Adrenal gland (tissue), 5 donors: ENCODE measurements at regions not wholly inside any gene's neighbourhood (a gene's known extent, or its start where the extent isn't known, plus 50 kb on each side); places are given as distances from the start of the nearest gene placed in this dataset.

ENCODE experiments used
- POLR2A ChIP-seq, 2 donors: fragments of 450-650 bp; IDR thresholded peaks; one replicate each; pipeline ENCODE4 v1.6.1; 2017; ENCODE audit warnings: antibody characterized with exemption in 2 of 2, mild to moderate bottlenecking in 2 of 2, moderate library complexity in 1 of 2
- TF ChIP-seq, protein P1 (sequence below), 6 experiments: fragments of 450-650 bp in 4 of 6; fragments of 200-600 bp in 2 of 6; sonication (generic) in 1 of 6; IDR thresholded peaks; 1 replicate in 5 of 6; 2 replicates in 1 of 6; pipeline versions ENCODE4 v1.5.1 to v1.8.0; 2016 to 2021; ENCODE audit warnings: antibody characterized with exemption in 6 of 6, mild to moderate bottlenecking in 2 of 6, moderate library complexity in 1 of 6
- donor health status: DM: no; HTN: no; CAD: no.

DNA sequence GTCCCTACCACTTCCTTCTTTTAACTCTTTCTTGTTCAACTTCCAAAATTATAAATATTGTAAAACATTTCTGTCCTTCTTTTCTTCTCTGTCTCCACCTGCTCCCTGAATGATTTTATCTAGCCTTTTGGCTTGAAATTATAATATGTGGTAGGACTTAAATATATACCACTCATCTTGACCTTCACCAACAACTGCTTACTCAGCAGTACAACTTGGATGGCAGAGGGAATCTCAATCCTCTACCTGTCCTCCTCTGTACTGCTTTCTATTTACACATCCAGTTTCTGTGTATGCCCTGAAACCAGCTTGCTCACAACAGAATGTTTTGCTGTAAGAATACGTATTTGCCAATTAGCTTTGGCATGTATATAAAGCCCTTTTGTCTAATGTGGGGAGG, 1392.5 kb downstream of the EPHA7 start:
- TF ChIP-seq, protein P1, sequence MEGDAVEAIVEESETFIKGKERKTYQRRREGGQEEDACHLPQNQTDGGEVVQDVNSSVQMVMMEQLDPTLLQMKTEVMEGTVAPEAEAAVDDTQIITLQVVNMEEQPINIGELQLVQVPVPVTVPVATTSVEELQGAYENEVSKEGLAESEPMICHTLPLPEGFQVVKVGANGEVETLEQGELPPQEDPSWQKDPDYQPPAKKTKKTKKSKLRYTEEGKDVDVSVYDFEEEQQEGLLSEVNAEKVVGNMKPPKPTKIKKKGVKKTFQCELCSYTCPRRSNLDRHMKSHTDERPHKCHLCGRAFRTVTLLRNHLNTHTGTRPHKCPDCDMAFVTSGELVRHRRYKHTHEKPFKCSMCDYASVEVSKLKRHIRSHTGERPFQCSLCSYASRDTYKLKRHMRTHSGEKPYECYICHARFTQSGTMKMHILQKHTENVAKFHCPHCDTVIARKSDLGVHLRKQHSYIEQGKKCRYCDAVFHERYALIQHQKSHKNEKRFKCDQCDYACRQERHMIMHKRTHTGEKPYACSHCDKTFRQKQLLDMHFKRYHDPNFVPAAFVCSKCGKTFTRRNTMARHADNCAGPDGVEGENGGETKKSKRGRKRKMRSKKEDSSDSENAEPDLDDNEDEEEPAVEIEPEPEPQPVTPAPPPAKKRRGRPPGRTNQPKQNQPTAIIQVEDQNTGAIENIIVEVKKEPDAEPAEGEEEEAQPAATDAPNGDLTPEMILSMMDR (IDR thresholded peaks at IDR 0.05), result no peak
- TF ChIP-seq POLR2A (IDR thresholded peaks at IDR 0.05), result no peak
